ENCODE measurements at regions not wholly inside any gene's neighbourhood (a gene's known extent, or its start where the extent isn't known, plus 50 kb on each side); places are given as distances from the start of the nearest gene placed in this dataset.
A peak's percentile ranks its signal among the peaks of the same experiment; 100 is the strongest.

- TF ChIP-seq FOXP1 (CRISPR knock-in tag; IDR thresholded peaks at IDR 0.05) = no peak
- TF ChIP-seq MAX (CRISPR knock-in tag; IDR thresholded peaks at IDR 0.05) = no peak
- TF ChIP-seq BRD9 (IDR thresholded peaks at IDR 0.05; ENCODE audit: low read depth, partially characterized antibody) = no peak
- no peak for TF ChIP-seq SRSF1 (IDR thresholded peaks at IDR 0.05; ENCODE audit: low read depth, low read length)
- TF ChIP-seq NR4A1 (CRISPR knock-in tag; IDR thresholded peaks at IDR 0.05) = no peak
- TF ChIP-seq NR4A1 (tag; IDR thresholded peaks at IDR 0.05) = no peak
- TF ChIP-seq MBD2 (IDR thresholded peaks at IDR 0.05; ENCODE audit: borderline replicate concordance, low read depth) = no peak
- TF ChIP-seq ATF1 (CRISPR knock-in tag; IDR thresholded peaks at IDR 0.05) = no peak
- no peak for TF ChIP-seq ATF1 (tag; IDR thresholded peaks at IDR 0.05)
- TF ChIP-seq TRIM28 (IDR thresholded peaks at IDR 0.05) = no peak
- TF ChIP-seq NFATC3 (IDR thresholded peaks at IDR 0.05) = peak; percentile 14; the same call in 1 of the 2 replicates
- no peak for TF ChIP-seq ARID3A (IDR thresholded peaks at IDR 0.05; ENCODE audit: borderline replicate concordance, low read depth, low read length)
- no peak for TF ChIP-seq KDM5B (IDR thresholded peaks at IDR 0.05; ENCODE audit: insufficient replicate concordance, low read depth, low read length)
- TF ChIP-seq CHCHD3 (CRISPR knock-in tag; IDR thresholded peaks at IDR 0.05) = no peak
- TF ChIP-seq HCFC1 (IDR thresholded peaks at IDR 0.05; ENCODE audit: low read depth, low read length) = no peak
- no peak for TF ChIP-seq ZNF347 (CRISPR knock-in tag; IDR thresholded peaks at IDR 0.05; ENCODE audit: low read depth)
- TF ChIP-seq CREB5 (CRISPR knock-in tag; IDR thresholded peaks at IDR 0.05) = no peak
- no peak for TF ChIP-seq NR2C2 (CRISPR knock-in tag; IDR thresholded peaks at IDR 0.05)
- no peak for TF ChIP-seq NR2C2 (tag; IDR thresholded peaks at IDR 0.05)
- TF ChIP-seq KDM1A (IDR thresholded peaks at IDR 0.05) = no peak
- no peak for TF ChIP-seq ZFP1 (CRISPR knock-in tag; IDR thresholded peaks at IDR 0.05)
- TF ChIP-seq GABPA (tag; conservative IDR thresholded peaks at IDR 0.05; ENCODE audit: low read depth) = no peak
- TF ChIP-seq ESRRB (CRISPR knock-in tag; IDR thresholded peaks at IDR 0.05; ENCODE audit: borderline replicate concordance) = no peak
- no peak for TF ChIP-seq TGIF2 (CRISPR knock-in tag; IDR thresholded peaks at IDR 0.05)
- TF ChIP-seq MEIS2 (IDR thresholded peaks at IDR 0.05; ENCODE audit: partially characterized antibody) = peak; percentile 79
- no peak for TF ChIP-seq POLR2B (IDR thresholded peaks at IDR 0.05; ENCODE audit: low read depth, partially characterized antibody)
- TF ChIP-seq MECOM (CRISPR knock-in tag; IDR thresholded peaks at IDR 0.05) = no peak
- TF ChIP-seq LCOR (CRISPR knock-in tag; IDR thresholded peaks at IDR 0.05) = no peak
- TF ChIP-seq TSC22D4 (tag; IDR thresholded peaks at IDR 0.05) = no peak
- no peak for TF ChIP-seq ZNF316 (IDR thresholded peaks at IDR 0.05)
These were observed 53.6 kb upstream of the SIMC1 start (continued) for GRCh38 chr5:176184608-176185132.
